PC-9 (cell line): ENCODE measurements at regions not wholly inside any gene's neighbourhood (a gene's known extent, or its start where the extent isn't known, plus 50 kb on each side); places are given as distances from the start of the nearest gene placed in this dataset.

Experiments used
- CTCF ChIP-seq: fragments of 200-600 bp; sonication (generic); conservative IDR thresholded peaks from 2 replicates; pipeline ENCODE4 v1.6.1; 2017; ENCODE audit warnings: mixed run types, antibody characterized with exemption, mild to moderate bottlenecking, moderate library complexity
- EZH2 ChIP-seq: fragments of 200-600 bp; sonication (generic); IDR thresholded peaks from 2 replicates; pipeline ENCODE4 v1.8.0; 2017; ENCODE audit warnings: antibody characterized with exemption, low read depth

- TF ChIP-seq CTCF (no peak), EZH2 (no peak)
Measured at GRCh38 chr10:123270806-123271205, 116.6 kb downstream of the BUB3 start.
